Lung (tissue), 11 donors: ENCODE measurements at regions not wholly inside any gene's neighbourhood (a gene's known extent, or its start where the extent isn't known, plus 50 kb on each side); places are given as distances from the start of the nearest gene placed in this dataset.

Experiments
- ATAC-seq: fragments of 200-7000 bp; cut with Tn5 transposase; one replicate; pipeline ENCODE4 v1.9.1; 2020; ENCODE audit warnings: moderate number of reproducible peaks; ENCODE audit not compliant: insufficient read depth, low FRiP score
- DNase-seq, 3 donors: peaks; one replicate each; pipeline ENCODE4 v3.0.0-alpha.2; 2013 to 2017
- H3K27ac ChIP-seq, 2 donors: one replicate each; pipeline ENCODE4 v1.5.1; 2013; ENCODE audit warnings: mild to moderate bottlenecking in 2 of 2, moderate library complexity in 2 of 2, control low read depth in 1 of 2, inconsistent platforms in 1 of 2, low read depth in 1 of 2, low read length in 1 of 2
- H3K27me3 ChIP-seq, 3 donors: one replicate each; pipeline ENCODE4 v1.5.1; 2013; ENCODE audit warnings: low read length in 2 of 3; ENCODE audit not compliant: control insufficient read depth in 3 of 3, insufficient read depth in 3 of 3
- H3K36me3 ChIP-seq, 4 donors: one replicate each; pipeline ENCODE4 v1.5.1; 2013; ENCODE audit warnings: low read length in 4 of 4, mild to moderate bottlenecking in 1 of 4, moderate library complexity in 1 of 4; ENCODE audit not compliant: control insufficient read depth in 4 of 4, insufficient read depth in 4 of 4
- H3K4me1 ChIP-seq, 5 donors: one replicate each; pipeline ENCODE4 v1.5.1; 2013; ENCODE audit warnings: low read length in 5 of 5, mild to moderate bottlenecking in 2 of 5, moderate library complexity in 1 of 5; ENCODE audit not compliant: control insufficient read depth in 5 of 5, insufficient read depth in 5 of 5
- H3K4me3 ChIP-seq: one replicate; pipeline ENCODE4 v1.5.1; 2013; ENCODE audit warnings: mild to moderate bottlenecking, control low read depth, moderate library complexity
- H3K9ac ChIP-seq, 2 donors: one replicate each; pipeline ENCODE4 v1.5.1; 2013; ENCODE audit warnings: low read length in 2 of 2, control low read depth in 1 of 2; ENCODE audit not compliant: insufficient read depth in 1 of 2
- H3K9me3 ChIP-seq, 4 donors: one replicate each; pipeline ENCODE4 v1.5.1; 2013; ENCODE audit warnings: low read length in 3 of 4, mild to moderate bottlenecking in 1 of 4, moderate library complexity in 1 of 4; ENCODE audit not compliant: control insufficient read depth in 4 of 4, insufficient read depth in 3 of 4
- CTCF ChIP-seq: IDR thresholded peaks from 2 replicates; pipeline ENCODE4 v1.5.1; 2012; ENCODE audit warnings: mild to moderate bottlenecking; ENCODE audit errors: control extremely low read depth, extremely low read depth
- WGBS, 2 donors: extraction: QIAGEN DNeasy Blood & Tissue Kit; methylation state at CpG; one replicate each; pipeline ENCODE4 v1.1.7; 2013; 5-methylcytosine and 5-hydroxymethylcytosine counted together
- donor health status: control.
- donor health status: control.
- donor health status: Bipolar disorder and iron deficiency.
- donor health status: healthy.
- donor health status: DM: yes; HTN: yes; CAD: no.

GRCh38 chr12:61524851-61525250, 735.4 kb upstream of the USP15 start:
- H3K36me3 ChIP-seq: no peaks in the 10 kb centered on the region
- no peak overlapping the region for H3K9ac ChIP-seq
- WGBS, 2 donors: 44 to 60% methylated on average over 2 of the region's 2 CpGs
- ATAC-seq (no peak), DNase-seq (no peak)
- H3K27ac ChIP-seq: no peak overlapping the region
- H3K27me3 ChIP-seq: no peaks in the 10 kb centered on the region
- H3K4me1 ChIP-seq: no peaks in the 10 kb centered on the region
- H3K4me3 ChIP-seq: no peak overlapping the region
- no peak for TF ChIP-seq CTCF
- no peaks in the 10 kb centered on the region for H3K9me3 ChIP-seq

- DNase-seq (no peak), ATAC-seq (no peak)
- TF ChIP-seq CTCF: no peak
- Histone ChIP-seq H3K27me3 (no peaks in the 10 kb centered on the region), H3K9me3 (no peaks in the 10 kb centered on the region), H3K9ac (no peak overlapping the region), H3K4me3 (no peak overlapping the region), H3K36me3 (no peaks in the 10 kb centered on the region), H3K27ac (no peak overlapping the region), H3K4me1 (no peaks in the 10 kb centered on the region)
- WGBS, 2 donors: 91 to 93% methylated on average over 3 of the region's 3 CpGs
These were observed 734.9 kb upstream of the USP15 start for GRCh38 chr12:61525331-61525730.

- ATAC-seq (no peak), DNase-seq (no peak)
- Histone ChIP-seq H3K36me3 (no peaks in the 10 kb centered on the region), H3K4me1 (no peaks in the 10 kb centered on the region), H3K27me3 (no peaks in the 10 kb centered on the region), H3K9ac (no peak overlapping the region), H3K4me3 (no peak overlapping the region), H3K9me3 (no peaks in the 10 kb centered on the region), H3K27ac (no peak overlapping the region)
- TF ChIP-seq CTCF: no peak
These were observed 729.7 kb upstream of the USP15 start for GRCh38 chr12:61530456-61530855.

GRCh38 chr12:61531195-61531594, 729.0 kb upstream of the USP15 start:
- no peaks in the 10 kb centered on the region for H3K9me3 ChIP-seq
- H3K27me3 ChIP-seq: no peaks in the 10 kb centered on the region
- 76 to 81% methylated on average over 4 of the region's 4 CpGs for WGBS, 2 donors
- H3K27ac ChIP-seq: no peak overlapping the region
- ATAC-seq: no peak
- no peaks in the 10 kb centered on the region for H3K4me1 ChIP-seq
- no peak for TF ChIP-seq CTCF
- no peak overlapping the region for H3K4me3 ChIP-seq
- no peaks in the 10 kb centered on the region for H3K36me3 ChIP-seq
- no peak for DNase-seq
- H3K9ac ChIP-seq: no peak overlapping the region
